Activated effector memory CD4-positive, alpha-beta T cell treated with Interleukin-2 at 50 U/mL for 16 hours (primary cell): ENCODE measurements at regions not wholly inside any gene's neighbourhood (a gene's known extent, or its start where the extent isn't known, plus 50 kb on each side); places are given as distances from the start of the nearest gene placed in this dataset.

Experiments
- DNase-seq: peaks from one replicate; pipeline ENCODE4 v3.0.0-alpha.2; 2020

DNA sequence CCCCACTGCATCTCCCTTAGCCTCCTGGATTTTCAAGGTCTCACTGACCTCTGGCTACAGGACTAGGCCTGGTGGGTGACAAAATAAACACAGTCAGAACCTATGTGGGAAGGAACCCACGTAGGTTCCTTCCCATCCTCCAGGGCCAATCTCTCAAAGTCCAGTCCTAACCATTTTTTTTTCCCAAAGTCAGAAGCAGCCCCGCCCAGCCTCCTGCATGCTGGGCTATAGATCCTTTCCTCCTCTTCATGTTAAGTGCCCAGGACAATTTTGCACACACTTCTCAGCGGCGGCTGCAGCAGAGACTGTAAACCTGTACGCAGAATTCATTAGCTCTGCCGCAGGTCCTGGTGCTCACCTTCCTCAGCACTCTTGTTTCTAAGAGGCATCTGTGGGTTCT lies 285.8 kb downstream of the NPIPA8 start:
- no peak for DNase-seq

DNA sequence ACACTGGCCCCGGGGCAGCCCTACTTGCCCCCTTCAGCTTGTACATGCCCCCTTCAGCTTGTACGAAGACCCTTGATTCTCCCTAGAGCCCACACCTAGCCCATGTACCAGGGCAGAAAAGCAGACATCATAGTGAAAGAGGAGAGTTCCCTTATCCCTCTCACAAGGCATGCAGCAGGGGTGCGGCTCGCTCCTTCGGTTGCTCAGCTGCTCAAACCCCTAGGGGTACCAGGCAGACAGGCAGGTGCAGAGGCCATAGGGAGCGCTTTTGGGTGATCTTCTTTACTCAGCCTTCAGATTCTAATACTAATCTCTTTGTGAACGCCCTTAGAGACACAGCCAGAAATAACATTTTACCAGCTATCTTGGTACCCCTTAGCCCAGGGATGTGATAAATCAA lies 286.3 kb downstream of the NPIPA8 start:
- no peak for DNase-seq

DNA sequence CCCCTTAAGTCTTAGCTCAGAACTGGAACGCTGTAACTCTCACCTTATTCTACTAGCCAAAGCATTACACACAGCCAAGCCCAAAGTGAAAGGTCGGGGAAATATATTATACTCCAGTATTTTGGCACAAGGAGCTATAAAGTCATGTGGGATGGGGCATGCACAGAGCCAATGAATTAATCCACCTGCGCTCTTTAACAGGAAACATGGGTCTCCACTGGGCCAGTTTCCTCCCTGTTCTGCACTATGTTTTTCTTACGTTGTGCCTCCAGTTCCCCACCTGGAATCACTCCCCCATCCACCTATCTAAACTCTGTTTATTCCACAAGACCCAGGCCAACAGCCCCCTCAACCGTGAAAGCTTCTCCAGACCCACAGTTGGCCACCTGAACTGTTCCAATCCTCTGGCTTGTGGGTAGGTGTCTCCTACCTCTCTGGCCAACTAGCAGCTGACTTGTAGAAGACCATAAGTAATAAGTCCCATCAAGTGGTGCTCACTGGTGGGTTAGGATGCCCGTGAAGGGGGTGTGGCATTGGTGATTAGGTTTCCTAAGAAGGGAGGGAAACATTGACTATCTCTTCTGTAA lies 286.9 kb downstream of the NPIPA8 start:
- no peak for DNase-seq

DNA sequence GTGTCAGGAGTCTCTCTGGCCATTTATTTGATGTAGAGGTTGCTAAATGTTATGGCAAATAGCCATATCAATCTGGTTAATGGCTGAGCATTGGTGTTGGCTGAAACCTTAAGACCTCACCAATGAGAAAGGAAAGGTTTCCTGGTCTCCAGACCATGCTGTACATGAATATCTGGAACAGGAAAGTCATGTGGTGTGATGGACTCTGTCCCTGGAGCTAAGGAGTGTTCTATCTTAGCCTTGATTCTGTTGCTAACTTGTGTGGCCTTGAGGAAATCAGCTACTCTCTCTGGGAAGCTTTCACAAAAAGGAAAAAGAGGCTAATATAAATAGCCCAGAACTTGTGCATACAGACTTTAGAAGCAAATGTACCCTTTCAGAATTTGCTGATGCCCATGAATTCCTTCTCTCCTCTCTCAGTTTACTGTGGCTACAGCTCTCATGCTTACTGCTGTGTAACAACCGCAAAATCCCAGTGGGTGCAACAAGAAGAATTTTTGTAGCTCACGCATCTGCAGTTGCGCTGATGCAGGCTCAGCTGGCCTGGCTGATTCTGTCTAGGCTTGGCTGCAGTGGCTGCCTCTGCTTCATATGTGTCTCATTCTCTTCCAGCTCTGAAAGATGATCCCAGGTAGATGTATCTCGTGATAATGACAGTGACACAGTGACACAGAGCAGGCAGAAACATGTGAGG lies 287.5 kb downstream of the NPIPA8 start:
- no peak for DNase-seq

DNA sequence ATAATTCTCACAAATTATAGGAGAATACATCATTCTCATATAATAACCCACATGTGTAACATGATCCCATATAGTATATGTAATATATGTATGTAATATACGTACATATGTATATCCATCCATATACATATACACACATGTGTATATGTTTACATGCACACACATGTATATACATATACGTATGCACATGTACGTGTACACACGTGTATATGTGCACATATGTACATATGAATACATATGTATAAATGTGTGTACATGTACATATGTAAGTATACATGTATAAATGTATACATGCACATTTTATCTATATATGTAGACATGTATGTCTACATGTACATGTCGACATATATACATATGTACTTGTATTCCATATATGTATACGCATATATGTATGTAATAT lies 288.8 kb downstream of the NPIPA8 start:
- no peak for DNase-seq

DNA sequence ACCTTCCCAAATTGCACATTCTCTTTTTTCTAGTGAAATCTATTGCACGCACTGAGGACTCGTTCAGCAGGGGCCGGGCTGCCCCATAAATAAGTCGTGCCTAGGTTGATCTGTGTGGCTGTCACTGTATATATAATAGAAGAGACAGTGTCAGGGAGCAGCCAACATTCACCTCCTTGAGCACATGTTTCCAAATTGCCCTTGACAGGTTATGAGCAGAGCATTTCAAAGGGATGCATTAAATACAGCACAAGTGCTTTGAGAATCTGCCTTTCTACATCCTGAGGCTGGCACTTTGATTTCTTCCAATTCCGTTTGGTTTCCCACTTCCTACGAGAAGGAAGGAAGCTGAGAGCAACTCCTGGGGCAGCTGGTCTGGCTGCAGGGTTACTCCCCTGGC lies 291.2 kb downstream of the NPIPA8 start:
- no peak for DNase-seq

DNA sequence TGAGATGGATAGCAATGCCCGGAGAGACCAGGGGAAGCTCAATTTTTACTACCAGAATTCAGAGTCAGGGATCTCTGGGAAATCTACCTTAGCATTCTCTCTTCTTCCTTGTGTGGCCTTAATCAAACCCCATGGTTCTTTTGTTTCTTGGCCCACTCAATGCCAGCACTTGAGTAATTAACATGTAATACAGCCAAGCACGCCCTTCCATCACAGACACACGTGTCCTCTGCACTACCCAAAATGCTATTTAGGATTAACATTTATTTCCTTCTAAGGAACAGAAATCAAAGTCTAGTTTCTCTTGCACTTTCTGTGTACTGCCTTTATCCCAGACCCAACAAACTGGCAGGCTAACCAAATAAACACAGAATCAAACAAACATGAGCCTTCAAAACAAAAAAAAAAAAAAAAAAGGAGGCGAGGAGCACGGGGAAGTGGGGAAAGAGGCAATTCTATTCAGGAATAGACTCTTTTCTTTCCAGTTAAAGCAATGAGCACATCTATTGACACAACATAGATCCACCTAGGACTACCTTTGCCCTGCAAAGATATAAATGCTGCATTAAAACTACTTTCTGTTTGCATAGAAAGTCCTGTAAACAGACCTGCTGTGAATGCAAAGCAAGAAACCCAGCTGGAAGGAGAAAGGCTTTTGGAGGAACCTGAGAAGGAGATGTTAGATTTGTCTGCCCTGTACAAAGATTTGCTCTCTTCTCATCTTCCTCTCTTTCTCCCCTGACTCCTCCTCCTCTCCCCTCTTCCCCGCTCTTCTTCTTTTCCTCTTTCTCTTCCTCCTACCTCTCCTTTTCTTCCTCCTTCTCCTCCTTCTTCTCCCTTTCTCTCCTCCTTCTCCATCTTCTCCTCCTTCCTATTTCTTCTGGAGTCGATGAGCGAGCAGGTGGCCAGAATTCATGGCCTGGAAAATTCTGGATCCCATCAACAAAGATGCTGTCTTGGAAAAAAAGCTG lies 294.4 kb downstream of the NPIPA8 start:
- DNase-seq, result no peak

DNA sequence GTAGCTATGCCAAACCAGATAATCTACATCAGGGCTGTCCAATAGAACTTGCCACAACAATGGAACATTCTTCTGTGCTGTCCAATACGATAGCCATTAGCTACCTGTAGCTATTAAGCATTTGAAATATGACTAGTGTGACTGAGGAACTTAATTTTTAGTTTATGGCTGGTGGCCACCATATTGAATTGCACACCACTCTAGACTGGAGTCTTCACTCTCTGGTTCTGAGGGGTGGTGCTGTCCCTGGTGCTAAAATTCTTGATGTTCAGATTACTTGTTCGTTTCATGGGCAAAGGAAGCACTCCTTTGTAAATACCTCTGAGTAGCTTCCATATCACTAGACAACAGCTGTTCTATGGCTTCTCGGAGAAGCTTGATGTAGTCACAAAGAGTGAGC lies 296.6 kb downstream of the NPIPA8 start:
- DNase-seq, result no peak

DNA sequence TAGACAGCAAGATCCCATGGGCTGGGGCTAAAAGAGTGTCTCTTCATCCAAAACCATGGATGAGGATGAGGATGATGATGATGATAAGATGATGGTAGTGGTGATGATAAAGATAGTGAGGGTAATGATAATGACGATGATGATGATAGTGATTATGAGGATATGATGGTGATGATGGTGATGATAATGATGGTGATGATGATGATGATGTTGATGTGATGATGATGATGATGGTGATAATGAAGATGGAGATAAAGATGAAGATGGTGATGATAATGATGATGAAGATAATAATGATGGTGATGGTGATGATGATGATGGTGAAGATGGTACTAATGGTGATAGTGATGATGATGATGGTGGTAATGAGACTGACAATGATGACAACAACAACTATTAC lies 299.5 kb downstream of the NPIPA8 start:
- no peak for DNase-seq

DNA sequence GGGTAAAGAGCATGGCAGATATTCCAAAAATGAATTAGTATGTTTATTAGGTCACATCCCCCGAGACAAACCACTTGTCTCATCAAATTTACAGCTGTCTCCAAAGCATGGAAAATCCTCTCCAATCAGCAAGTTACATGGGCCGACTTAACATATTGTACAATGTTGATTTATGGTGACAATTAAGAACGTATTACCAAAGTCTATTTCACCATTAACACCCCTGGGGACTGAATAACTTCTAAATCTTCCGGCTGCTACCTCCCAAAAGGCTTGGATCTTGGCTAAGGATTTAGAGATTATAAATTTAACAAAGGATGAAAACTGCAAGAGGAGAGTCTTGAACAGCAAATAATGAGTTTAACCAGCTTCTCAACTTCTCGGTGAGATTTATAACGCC lies 311.9 kb downstream of the NPIPA8 start:
- DNase-seq, result no peak

DNA sequence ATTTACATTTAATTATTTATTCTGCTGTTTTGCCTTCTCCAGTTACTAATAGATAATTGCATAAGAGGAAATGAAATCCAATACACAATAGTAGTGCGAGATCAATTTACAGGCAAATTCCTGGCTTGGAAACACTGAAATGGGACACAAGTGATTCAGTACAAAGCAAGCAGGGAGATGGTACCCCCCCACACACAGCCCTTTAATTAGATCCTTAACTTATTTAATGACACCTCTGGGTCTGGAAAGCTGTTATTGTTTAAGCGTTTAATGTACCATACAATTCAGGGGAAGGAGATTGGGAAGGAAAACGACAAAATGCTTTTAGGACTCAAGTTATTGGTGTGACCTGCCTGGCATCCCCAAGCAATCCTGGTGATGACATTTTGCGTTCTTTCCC lies 318.2 kb downstream of the NPIPA8 start:
- no peak for DNase-seq

DNA sequence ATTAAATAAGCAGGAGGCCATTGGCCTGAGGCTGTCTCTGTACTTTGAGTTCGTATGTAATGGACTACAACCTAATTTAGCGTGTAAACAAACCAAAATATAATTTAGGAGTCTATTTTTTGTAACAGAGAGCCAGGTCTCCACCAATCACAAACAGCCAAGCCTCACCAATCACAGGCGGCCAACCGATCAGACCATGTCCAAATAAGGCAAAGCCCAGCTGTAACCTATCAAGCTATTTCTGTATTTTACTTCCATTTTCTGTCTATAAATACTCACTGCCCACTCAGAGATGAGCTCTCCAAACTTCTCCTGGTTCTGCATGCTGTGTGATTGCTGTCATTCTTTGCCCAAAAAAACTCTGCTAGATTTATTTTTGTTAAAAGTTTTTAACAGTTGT lies 322.7 kb downstream of the NPIPA8 start:
- no peak for DNase-seq

DNA sequence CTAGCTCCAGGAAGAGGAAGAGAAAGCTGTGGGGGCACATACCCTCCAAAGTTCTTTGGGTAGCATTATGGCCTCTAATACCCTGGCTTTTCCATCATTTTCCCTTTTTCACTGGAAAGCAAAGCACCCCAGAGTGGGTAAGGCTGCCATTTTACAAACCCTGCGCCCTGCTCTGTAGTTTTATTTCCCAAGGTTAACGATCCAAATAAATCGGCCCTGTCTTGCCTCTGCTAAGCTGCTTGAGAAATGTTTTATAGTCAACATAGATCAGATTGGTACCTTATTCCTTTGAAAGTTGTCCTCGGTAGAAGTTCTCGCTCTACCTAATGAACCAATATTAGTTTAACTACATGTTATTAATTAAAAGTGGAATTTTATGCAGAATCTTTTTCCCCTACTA lies 328.2 kb downstream of the NPIPA8 start:
- DNase-seq, result no peak

DNA sequence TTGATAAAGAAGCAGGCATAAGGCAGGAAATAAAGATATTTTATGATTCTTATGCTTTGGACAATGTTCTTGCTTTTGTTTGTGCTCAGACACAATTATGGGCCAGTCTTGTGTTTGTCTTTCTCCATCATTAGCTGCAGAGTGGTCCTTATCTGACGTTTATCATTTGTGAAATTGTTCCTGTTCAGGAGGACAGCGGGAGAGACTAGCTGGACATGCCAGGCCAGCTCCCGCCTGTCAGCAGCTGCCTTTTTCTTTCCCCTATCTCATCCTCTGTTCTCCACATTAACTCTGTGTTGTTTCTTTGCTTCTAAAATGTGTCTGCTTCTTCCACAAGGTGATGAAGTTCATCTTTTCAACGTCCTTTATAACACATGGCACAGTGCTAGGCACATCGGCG lies 333.5 kb downstream of the NPIPA8 start:
- DNase-seq, result no peak

DNA sequence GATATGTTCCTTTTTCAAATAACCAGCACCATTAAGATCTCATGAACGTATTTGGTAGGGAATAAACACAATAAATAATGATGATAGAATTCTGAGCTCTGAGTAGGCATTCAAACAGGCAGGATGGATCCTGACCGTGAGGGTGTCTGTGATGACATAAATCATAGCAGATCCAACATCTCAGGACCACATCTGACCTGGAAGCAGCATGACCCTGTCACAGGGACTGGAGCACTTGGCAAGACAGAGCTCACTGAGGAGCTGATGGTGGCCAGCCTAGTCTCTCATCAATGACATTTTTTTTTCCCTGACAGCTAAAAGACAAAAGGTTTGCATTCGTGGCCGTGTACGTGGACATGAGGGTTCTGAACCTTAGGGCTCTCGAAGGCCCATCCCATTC lies 337.5 kb downstream of the NPIPA8 start:
- DNase-seq, result no peak

DNA sequence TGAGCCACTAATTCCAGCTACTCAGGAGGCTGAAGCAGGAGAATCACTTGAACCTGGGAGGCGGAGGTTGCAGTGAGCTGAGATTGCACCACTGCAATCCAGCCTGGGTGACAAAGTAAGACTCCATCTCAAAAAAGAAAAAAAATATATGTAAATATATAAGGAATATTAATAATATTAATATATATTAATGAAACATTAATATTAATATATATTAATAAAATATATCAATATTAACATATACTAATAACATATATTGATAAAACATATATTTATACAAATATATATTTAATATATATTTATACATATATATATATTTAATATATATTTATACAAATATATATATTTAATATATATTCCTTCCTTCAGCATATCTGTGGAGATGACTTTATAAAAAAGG lies 338.0 kb downstream of the NPIPA8 start:
- DNase-seq, result no peak

DNA sequence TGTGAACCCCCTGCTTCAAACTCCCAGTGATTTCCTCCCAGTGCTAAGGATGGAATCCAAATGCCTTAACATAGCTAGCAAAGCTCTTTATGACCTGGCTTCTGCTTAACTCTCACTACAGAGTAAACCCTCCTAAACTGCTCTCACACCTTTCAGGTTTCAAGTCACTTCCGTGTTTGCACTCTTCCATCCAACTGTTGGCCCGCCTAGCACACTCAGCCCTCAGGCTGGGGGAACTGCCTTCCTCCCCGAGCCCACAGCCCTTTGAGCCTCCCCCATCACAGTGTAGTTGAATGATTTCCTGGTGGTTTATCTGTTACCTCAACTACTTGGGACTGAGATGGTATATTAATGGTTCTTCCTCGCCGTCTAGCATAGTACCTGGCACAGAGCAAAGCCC lies 342.5 kb downstream of the NPIPA8 start:
- no peak for DNase-seq

DNA sequence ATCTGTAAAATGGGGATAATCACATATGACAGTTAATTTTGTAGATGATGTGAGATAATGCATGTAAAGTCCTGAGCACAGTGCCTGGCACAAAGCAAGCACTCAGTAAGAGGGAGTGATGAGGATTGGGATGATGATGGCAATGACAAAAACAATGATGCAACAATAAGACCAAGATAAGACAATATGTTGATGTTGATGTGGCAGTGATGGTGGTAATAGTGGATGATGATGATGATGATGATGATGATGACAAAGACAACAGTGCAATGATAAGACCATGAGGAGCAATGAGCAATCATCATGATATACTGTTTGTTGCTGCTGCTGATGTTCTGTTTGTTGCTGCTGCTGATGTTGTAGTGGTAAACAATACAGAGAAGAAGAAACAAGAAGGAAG lies 344.1 kb downstream of the NPIPA8 start:
- no peak for DNase-seq

DNA sequence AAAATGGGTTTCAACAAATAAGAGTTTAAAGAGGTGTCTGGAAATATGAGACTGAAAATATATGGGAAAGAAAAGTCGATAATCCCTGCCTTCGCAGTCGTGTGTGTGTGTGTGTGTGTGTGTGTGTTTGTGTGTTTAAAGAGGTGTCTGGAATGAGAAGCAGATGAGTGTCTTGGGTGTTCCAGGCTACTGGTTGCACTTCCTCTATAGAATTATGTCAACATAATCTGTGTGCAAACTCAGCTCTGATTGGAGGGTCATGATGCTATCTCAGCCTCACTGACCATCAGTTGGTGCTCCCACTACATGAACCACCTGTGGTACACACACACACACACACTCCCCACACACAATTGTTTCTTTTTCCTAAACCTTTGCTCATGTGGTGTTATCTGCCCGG lies 347.3 kb downstream of the NPIPA8 start:
- DNase-seq, result no peak

DNA sequence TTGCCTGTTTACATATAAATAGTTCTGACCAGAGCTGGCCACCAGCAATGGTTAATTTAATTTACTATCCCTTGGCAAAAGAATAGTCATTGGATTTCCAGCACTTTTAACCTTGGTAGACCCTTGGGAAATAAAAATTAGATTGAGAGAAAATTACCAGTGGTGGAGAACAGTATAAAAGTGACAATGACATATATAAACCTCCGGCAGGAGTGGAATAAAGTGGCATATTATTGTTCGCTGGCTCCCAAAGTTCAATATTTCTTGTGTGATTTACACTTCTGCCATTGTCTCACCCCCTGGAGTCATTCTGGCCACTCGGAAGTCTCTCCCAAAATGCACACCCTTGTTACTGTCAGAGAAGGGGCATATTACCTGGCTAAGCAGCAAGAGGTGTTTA lies 347.7 kb downstream of the NPIPA8 start:
- no peak for DNase-seq

DNA sequence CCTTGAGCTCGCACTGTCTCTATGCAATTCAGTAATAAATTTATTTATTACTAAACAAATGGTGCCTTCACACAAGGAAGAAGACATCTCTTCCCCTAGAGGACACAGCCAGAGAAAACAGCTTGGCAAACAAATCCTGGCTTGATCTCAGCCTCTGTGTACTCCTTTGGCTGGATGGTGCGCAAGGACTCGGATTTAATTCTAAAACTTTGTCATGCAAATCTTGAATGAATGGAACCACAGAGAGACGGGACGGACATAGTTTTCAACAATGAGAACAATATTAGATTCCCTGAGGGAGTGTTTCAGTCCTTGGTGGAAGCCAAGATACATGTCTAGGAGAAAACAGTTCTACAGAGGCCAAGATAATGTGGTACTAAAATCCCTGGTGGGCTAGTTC lies 349.5 kb downstream of the NPIPA8 start:
- no peak for DNase-seq

DNA sequence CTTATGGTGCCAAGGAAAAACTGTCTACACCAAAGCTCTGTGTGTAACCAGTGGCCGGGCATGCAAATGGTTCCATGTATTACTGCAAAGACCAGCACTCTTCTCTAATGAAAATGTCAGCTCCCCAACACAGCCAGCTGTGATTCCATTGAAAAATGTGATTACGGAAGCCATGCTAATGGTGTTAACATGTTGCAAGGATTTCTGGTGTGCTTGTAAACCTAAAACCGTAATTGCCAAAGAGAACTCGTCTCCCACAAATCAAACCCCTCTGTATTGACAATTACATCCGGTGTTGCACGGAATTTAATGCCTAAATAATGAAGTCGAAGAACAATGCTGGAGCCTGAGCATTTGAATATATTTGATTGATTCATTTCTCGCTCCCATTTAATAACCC lies 351.7 kb downstream of the NPIPA8 start:
- no peak for DNase-seq

DNA sequence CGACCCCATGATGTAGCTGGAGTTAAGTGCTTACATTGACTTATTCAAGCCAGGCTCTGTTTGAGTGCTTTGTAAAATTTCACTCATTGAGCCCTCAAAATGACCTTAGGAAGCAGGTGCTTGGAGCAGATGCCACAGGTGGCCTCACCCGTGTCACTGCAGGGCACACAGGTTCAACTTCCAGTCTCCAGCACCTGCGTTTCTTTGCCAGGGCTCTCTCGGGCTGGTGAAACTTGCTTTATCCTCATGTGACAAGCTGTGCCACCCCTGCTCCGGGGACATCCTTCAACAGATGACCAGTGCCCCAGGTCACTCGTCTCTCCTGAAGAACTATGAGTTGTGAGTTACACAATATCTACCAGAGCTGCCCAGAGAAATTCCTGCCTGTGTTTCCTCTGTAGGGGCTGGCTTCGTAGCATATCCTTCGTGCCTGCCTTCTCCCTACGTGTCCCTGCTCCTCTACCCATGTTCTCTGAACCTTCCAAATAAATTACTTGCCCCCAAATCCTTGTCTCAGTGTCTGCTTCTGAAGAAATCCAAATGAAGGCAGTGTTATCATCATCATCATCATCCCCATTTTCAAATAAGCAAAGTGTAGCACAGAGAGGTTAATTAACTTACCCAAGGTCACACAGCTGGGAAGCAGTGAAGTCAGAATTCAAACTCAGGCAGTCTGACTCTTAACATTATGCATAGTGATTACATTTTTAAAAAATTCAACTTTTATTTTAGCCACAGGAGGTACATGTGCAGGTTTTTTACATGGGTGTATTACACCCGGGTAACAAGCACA lies 352.5 kb downstream of the NPIPA8 start:
- DNase-seq, result no peak
